Breast epithelium (tissue), 3 donors: ENCODE measurements at regions not wholly inside any gene's neighbourhood (a gene's known extent, or its start where the extent isn't known, plus 50 kb on each side); places are given as distances from the start of the nearest gene placed in this dataset.

Experiments used
- CTCF ChIP-seq, 3 donors: fragments of 450-650 bp; IDR thresholded peaks; one replicate each; pipeline ENCODE4 v1.5.1; 2016 to 2017; ENCODE audit warnings: antibody characterized with exemption in 3 of 3, mild to moderate bottlenecking in 3 of 3, moderate library complexity in 3 of 3
- POLR2A ChIP-seq: fragments of 450-650 bp; IDR thresholded peaks from one replicate; pipeline ENCODE4 v1.6.1; 2016; ENCODE audit warnings: antibody characterized with exemption, mild to moderate bottlenecking, moderate library complexity

- TF ChIP-seq POLR2A, result no peak
- no peak for TF ChIP-seq CTCF (IDR thresholded peaks at IDR 0.05)
These were observed 136.1 kb upstream of the HAND1 start for GRCh38 chr5:154614125-154614524.
